H1 (cell line): ENCODE measurements at regions not wholly inside any gene's neighbourhood (a gene's known extent, or its start where the extent isn't known, plus 50 kb on each side); places are given as distances from the start of the nearest gene placed in this dataset.

ENCODE experiments used
- CTCF ChIA-PET: fragments of 300-600 bp; sonication (Branson Sonifier 250); formaldehyde crosslinking; loops from one replicate; lab custom pipeline; 2021; ENCODE audit not compliant: partially characterized antibody; lab: Charles Lee
- POLR2A ChIA-PET: fragments of 300-600 bp; sonication (Branson Sonifier 250); formaldehyde crosslinking; loops from one replicate; lab custom pipeline; 2021; ENCODE audit warnings: inconsistent platforms; ENCODE audit not compliant: partially characterized antibody; lab: Charles Lee
- DNase-seq, 2 experiments: peaks; one replicate each; pipeline versions ENCODE4 v3.0.0 to v3.0.0-alpha.2; 2010 to 2022; ENCODE audit warnings: low spot score in 2 of 2, low read depth in 1 of 2, mixed read lengths in 1 of 2
- FAIRE-seq: peaks from 2 replicates; lab custom pipeline; 2011; peaks lifted over from hg19 to GRCh38; lab: Jason Lieb, UNC
- H2AFZ ChIP-seq: 2 replicates; pipeline ENCODE4 v1.8.1; 2012; ENCODE audit warnings: low read length, inconsistent platforms
- H2AK5ac ChIP-seq: 2 replicates; pipeline ENCODE4 v1.6.1; 2013; ENCODE audit warnings: low read depth, low read length
- H2BK120ac ChIP-seq: replicated peaks from 2 replicates; pipeline ENCODE3; 2013; ENCODE audit warnings: low read depth, low read length, inconsistent platforms
- H2BK12ac ChIP-seq: 2 replicates; pipeline ENCODE4 v1.6.1; 2013; ENCODE audit warnings: low read depth, low read length
- H2BK15ac ChIP-seq: 2 replicates; pipeline ENCODE4 v1.6.1; 2013; ENCODE audit warnings: low read length
- H2BK20ac ChIP-seq: 2 replicates; pipeline ENCODE4 v1.6.1; 2013; ENCODE audit warnings: low read length
- H2BK5ac ChIP-seq: 2 replicates; pipeline ENCODE4 v1.6.1; 2013; ENCODE audit warnings: low read depth, low read length
- H3K14ac ChIP-seq: 2 replicates; pipeline ENCODE4 v1.6.1; 2013; ENCODE audit warnings: inconsistent platforms; ENCODE audit not compliant: insufficient read length
- H3K18ac ChIP-seq: 2 replicates; pipeline ENCODE4 v1.6.1; 2013; ENCODE audit warnings: low read length; ENCODE audit errors: extremely low read depth
- H3K23ac ChIP-seq: 2 replicates; pipeline ENCODE4 v1.6.1; 2013; ENCODE audit warnings: inconsistent platforms; ENCODE audit not compliant: insufficient read length
- H3K23me2 ChIP-seq: 2 replicates; pipeline ENCODE4 v1.6.1; 2013; ENCODE audit warnings: low read depth, low read length
- H3K27ac ChIP-seq: 2 replicates; pipeline ENCODE4 v1.6.1; 2011; ENCODE audit warnings: low read depth, low read length, inconsistent platforms
- H3K27me3 ChIP-seq, 4 experiments: replicated peaks in 1 of 4; 1 replicate in 1 of 4; 2 replicates in 3 of 4; pipeline versions ENCODE4 v1.6.1 to v1.8.1; 2011 to 2013; ENCODE audit warnings: low read length in 3 of 4, mild to moderate bottlenecking in 3 of 4, inconsistent platforms in 2 of 4, mixed read lengths in 2 of 4, moderate library complexity in 1 of 4; ENCODE audit not compliant: control insufficient read depth in 3 of 4, insufficient read depth in 3 of 4; ENCODE audit errors: extremely low read depth in 1 of 4
- H3K36me3 ChIP-seq, 4 experiments: 2 replicates each; pipeline versions ENCODE4 v1.6.1 to v1.8.1; 2011 to 2013; ENCODE audit warnings: mild to moderate bottlenecking in 4 of 4, low read length in 3 of 4, moderate library complexity in 2 of 4, control low read depth in 1 of 4, inconsistent platforms in 1 of 4; ENCODE audit not compliant: insufficient read depth in 4 of 4, control insufficient read depth in 2 of 4
- H3K4ac ChIP-seq: replicated peaks from 2 replicates; pipeline ENCODE3; 2013; ENCODE audit warnings: low read length, low read depth, mixed read lengths, inconsistent platforms; ENCODE audit not compliant: insufficient read length
- H3K4me1 ChIP-seq, 4 experiments: replicated peaks in 1 of 4; 1 replicate in 1 of 4; 2 replicates in 3 of 4; pipeline versions ENCODE4 v1.6.1 to v1.8.1; 2011 to 2013; ENCODE audit warnings: low read length in 3 of 4, inconsistent platforms in 2 of 4, mixed read lengths in 1 of 4; ENCODE audit not compliant: insufficient read depth in 4 of 4, control insufficient read depth in 3 of 4
- H3K4me2 ChIP-seq, 2 experiments: 2 replicates each; pipeline versions ENCODE4 v1.6.1 to v1.8.1; 2011 to 2013; ENCODE audit warnings: low read depth in 2 of 2, low read length in 2 of 2, control low read depth in 1 of 2, inconsistent platforms in 1 of 2, mild to moderate bottlenecking in 1 of 2; ENCODE audit not compliant: insufficient read depth in 1 of 2
- H3K4me3 ChIP-seq, 4 experiments: fragments of 200-600, 300-600 bp in 1 of 4; sonication (generic), shearing (Covaris generic), sonication (Bioruptor Twin) in 1 of 4; 2 replicates each; pipeline versions ENCODE4 v1.5.1 to v1.8.1; 2011 to 2016; ENCODE audit warnings: low read length in 4 of 4, low read depth in 3 of 4, control low read depth in 2 of 4, inconsistent platforms in 2 of 4, mild to moderate bottlenecking in 2 of 4, mixed read lengths in 1 of 4, moderate library complexity in 1 of 4; ENCODE audit not compliant: insufficient read depth in 2 of 4; ENCODE audit errors: extremely low read depth in 1 of 4
- H3K56ac ChIP-seq: replicated peaks from 2 replicates; pipeline ENCODE3; 2013; ENCODE audit warnings: low read depth, mild to moderate bottlenecking, mixed read lengths, low read length, inconsistent platforms; ENCODE audit not compliant: insufficient read length
- H3K79me1 ChIP-seq: 2 replicates; pipeline ENCODE4 v1.6.1; 2013; ENCODE audit warnings: low read depth, low read length, control low read depth
- H3K79me2 ChIP-seq, 2 experiments: 2 replicates each; pipeline versions ENCODE4 v1.6.1 to v1.8.1; 2012 to 2013; ENCODE audit warnings: low read length in 2 of 2, mild to moderate bottlenecking in 2 of 2, inconsistent platforms in 1 of 2; ENCODE audit not compliant: insufficient read depth in 2 of 2, control insufficient read depth in 1 of 2
- H3K9ac ChIP-seq, 4 experiments: replicated peaks in 1 of 4; 1 replicate in 1 of 4; 2 replicates in 3 of 4; pipeline versions ENCODE4 v1.6.1 to v1.8.1; 2011 to 2013; ENCODE audit warnings: low read depth in 3 of 4, low read length in 3 of 4, control low read depth in 2 of 4, mild to moderate bottlenecking in 2 of 4, moderate library complexity in 2 of 4, inconsistent platforms in 1 of 4; ENCODE audit errors: extremely low read depth in 1 of 4
- H3K9me3 ChIP-seq, 2 experiments: 2 replicates each; pipeline versions ENCODE4 v1.6.1 to v1.8.1; 2012 to 2013; ENCODE audit warnings: mild to moderate bottlenecking in 2 of 2, moderate library complexity in 2 of 2, control low read depth in 1 of 2, inconsistent platforms in 1 of 2, low read depth in 1 of 2, low read length in 1 of 2, mixed read lengths in 1 of 2; ENCODE audit not compliant: insufficient read depth in 2 of 2
- H4K20me1 ChIP-seq, 2 experiments: replicated peaks in 1 of 2; 2 replicates each; pipeline versions ENCODE3 to v1.8.1; 2011 to 2013; ENCODE audit warnings: inconsistent platforms in 2 of 2, low read length in 2 of 2, mild to moderate bottlenecking in 1 of 2; ENCODE audit not compliant: insufficient read depth in 2 of 2, control insufficient read depth in 1 of 2
- H4K5ac ChIP-seq: 2 replicates; pipeline ENCODE4 v1.6.1; 2013; ENCODE audit warnings: low read length, low read depth, mixed read lengths, inconsistent platforms; ENCODE audit not compliant: insufficient read length
- H4K8ac ChIP-seq: 2 replicates; pipeline ENCODE4 v1.8.0; 2013; ENCODE audit warnings: mild to moderate bottlenecking, moderate library complexity, low read length, inconsistent platforms; ENCODE audit not compliant: insufficient read depth; ENCODE audit errors: extremely low read depth
- H4K91ac ChIP-seq: replicated peaks from 2 replicates; pipeline ENCODE3; 2013; ENCODE audit warnings: low read length, mixed read lengths, inconsistent platforms; ENCODE audit not compliant: insufficient read length
- CBX8 ChIP-seq: fragments of 300-800, 300-1000 bp; sonication (generic); IDR thresholded peaks from 2 replicates; pipeline ENCODE4 v1.7.1; 2016; ENCODE audit warnings: low read depth, low read length, borderline replicate concordance
- JUN ChIP-seq: IDR thresholded peaks from 2 replicates; pipeline ENCODE4 v1.6.1; 2011; ENCODE audit warnings: low read depth, mild to moderate bottlenecking, improper control_type of control experiment, low read length
- KDM4A ChIP-seq: IDR thresholded peaks from one replicate; pipeline ENCODE4 v1.7.1; 2012; ENCODE audit warnings: low read depth, mild to moderate bottlenecking, moderate library complexity, low read length, inconsistent platforms; ENCODE audit not compliant: severe bottlenecking
- SP1 ChIP-seq: IDR thresholded peaks from 2 replicates; pipeline ENCODE4 v1.6.1; 2011; ENCODE audit warnings: low read depth, low read length
- WGBS, 2 experiments: shearing (Covaris generic) in 1 of 2; methylation state at CpG; one replicate each; pipeline versions ENCODE4 v1.1.6 to v1.1.7; 2013 to 2015; ENCODE audit warnings: low lambda C conversion rate in 2 of 2, mixed read lengths in 2 of 2, inconsistent platforms in 1 of 2, low coverage in 1 of 2, missing lambda C conversion rate in 1 of 2; ENCODE audit not compliant: insufficient replicate concordance in 2 of 2, insufficient coverage in 1 of 2, insufficient read length in 1 of 2; ENCODE audit errors: extremely low coverage in 1 of 2, missing lambda C conversion rate in 1 of 2; 5-methylcytosine and 5-hydroxymethylcytosine counted together
- TF ChIP-seq, protein P1 (sequence below): IDR thresholded peaks from 2 replicates; pipeline ENCODE4 v1.6.1; 2012; ENCODE audit warnings: low read length, inconsistent platforms

DNA sequence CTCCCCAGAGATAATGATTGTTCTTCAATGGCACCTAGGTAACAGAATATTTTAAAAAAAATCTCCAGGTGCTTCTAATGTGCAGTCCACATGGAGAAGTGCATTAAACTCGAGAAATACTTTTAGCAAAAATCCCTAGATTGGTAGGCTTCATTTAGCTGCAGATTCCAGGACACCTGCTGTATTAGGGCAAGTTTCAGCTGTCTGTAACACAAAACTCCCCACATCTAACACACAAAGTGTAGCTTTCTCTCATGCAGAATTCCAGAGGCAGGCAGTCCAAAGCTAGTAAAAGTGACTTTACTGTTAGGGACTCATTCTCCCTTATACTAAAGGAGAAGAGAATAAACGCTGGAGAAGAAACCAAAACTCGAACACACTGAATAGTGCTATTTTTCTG lies 1414.3 kb upstream of the B3GALT2 start:
- ChIA-PET POLR2A (no interaction called here), CTCF (no interaction called here)
- Histone ChIP-seq H4K20me1 (no peaks in the 10 kb centered on the region), H2AK5ac (no peak overlapping the region), H2BK120ac (no peak overlapping the region), H3K27ac (no peak overlapping the region), H3K23ac (no peak overlapping the region), H3K56ac (no peak overlapping the region), H3K14ac (no peak overlapping the region), H3K4me1 (no peaks in the 10 kb centered on the region), H3K18ac (no peak overlapping the region), H3K79me1 (no peaks in the 10 kb centered on the region), H4K8ac (no peak overlapping the region), H4K5ac (no peak overlapping the region), H3K4me2 (no peak overlapping the region), H2BK20ac (no peak overlapping the region), H3K4ac (no peak overlapping the region), H3K9ac (no peak overlapping the region), H3K23me2 (no peaks in the 10 kb centered on the region), H2AFZ (no peak overlapping the region), H3K27me3 (no peaks in the 10 kb centered on the region), H3K4me3 (no peak overlapping the region), H2BK15ac (no peak overlapping the region), H4K91ac (no peak overlapping the region), H3K79me2 (no peaks in the 10 kb centered on the region), H2BK5ac (no peak overlapping the region), H3K36me3 (no peaks in the 10 kb centered on the region), H3K9me3 (no peaks in the 10 kb centered on the region), H2BK12ac (no peak overlapping the region)
- no peak for DNase-seq
- WGBS, 2 experiments, result 90% methylated on average over 3 of the region's 3 CpGs; no CpG with 5 or more reads in 1 of the 2 experiments
- no peak for FAIRE-seq
- TF ChIP-seq SP1, result no peak
- no peak for TF ChIP-seq KDM4A
- TF ChIP-seq JUN, result no peak
- TF ChIP-seq CBX8, result no peak
- TF ChIP-seq, protein P1, sequence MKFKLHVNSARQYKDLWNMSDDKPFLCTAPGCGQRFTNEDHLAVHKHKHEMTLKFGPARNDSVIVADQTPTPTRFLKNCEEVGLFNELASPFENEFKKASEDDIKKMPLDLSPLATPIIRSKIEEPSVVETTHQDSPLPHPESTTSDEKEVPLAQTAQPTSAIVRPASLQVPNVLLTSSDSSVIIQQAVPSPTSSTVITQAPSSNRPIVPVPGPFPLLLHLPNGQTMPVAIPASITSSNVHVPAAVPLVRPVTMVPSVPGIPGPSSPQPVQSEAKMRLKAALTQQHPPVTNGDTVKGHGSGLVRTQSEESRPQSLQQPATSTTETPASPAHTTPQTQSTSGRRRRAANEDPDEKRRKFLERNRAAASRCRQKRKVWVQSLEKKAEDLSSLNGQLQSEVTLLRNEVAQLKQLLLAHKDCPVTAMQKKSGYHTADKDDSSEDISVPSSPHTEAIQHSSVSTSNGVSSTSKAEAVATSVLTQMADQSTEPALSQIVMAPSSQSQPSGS, result no peak
